Kidney (tissue), 13 donors: ENCODE measurements at regions not wholly inside any gene's neighbourhood (a gene's known extent, or its start where the extent isn't known, plus 50 kb on each side); places are given as distances from the start of the nearest gene placed in this dataset.

ENCODE experiments used
- DNase-seq, 5 donors: peaks; one replicate each; pipeline ENCODE4 v3.0.0-alpha.2; 2013 to 2020
- FAIRE-seq: peaks from 2 replicates; lab custom pipeline; 2012; peaks lifted over from hg19 to GRCh38; lab: Jason Lieb, UNC
- H3K27ac ChIP-seq, 2 donors: one replicate each; pipeline ENCODE4 v1.7.0; 2013; ENCODE audit warnings: low read depth in 2 of 2, low read length in 2 of 2, inconsistent platforms in 1 of 2
- H3K27me3 ChIP-seq: one replicate; pipeline ENCODE4 v1.7.1; 2013; ENCODE audit warnings: low read length, inconsistent platforms; ENCODE audit not compliant: control insufficient read depth, insufficient read depth
- H3K36me3 ChIP-seq, 3 donors: one replicate each; pipeline versions ENCODE4 v1.7.0 to v1.7.1; 2013; ENCODE audit warnings: low read length in 3 of 3, control low read depth in 1 of 3, inconsistent platforms in 1 of 3; ENCODE audit not compliant: insufficient read depth in 3 of 3, control insufficient read depth in 2 of 3
- H3K4me1 ChIP-seq, 3 donors: one replicate each; pipeline versions ENCODE4 v1.7.0 to v1.7.1; 2013; ENCODE audit warnings: low read length in 3 of 3, inconsistent platforms in 1 of 3, low read depth in 1 of 3; ENCODE audit not compliant: control insufficient read depth in 2 of 3, insufficient read depth in 2 of 3
- H3K4me3 ChIP-seq, 3 donors: one replicate each; pipeline versions ENCODE4 v1.7.0 to v1.8.1; 2013; ENCODE audit warnings: low read length in 3 of 3, control low read depth in 1 of 3, inconsistent platforms in 1 of 3
- H3K9ac ChIP-seq, 3 donors: one replicate each; pipeline versions ENCODE4 v1.7.0 to v1.7.1; 2013; ENCODE audit warnings: low read length in 3 of 3, control low read depth in 1 of 3, inconsistent platforms in 1 of 3
- H3K9me3 ChIP-seq, 3 donors: one replicate each; pipeline versions ENCODE4 v1.7.0 to v1.7.1; 2013; ENCODE audit warnings: low read length in 3 of 3, control low read depth in 1 of 3, inconsistent platforms in 1 of 3; ENCODE audit not compliant: control insufficient read depth in 2 of 3, insufficient read depth in 1 of 3
- intact Hi-C: fragments of 100-400 bp; cut with DNase I; formaldehyde crosslinking; loops from one replicate; pipeline ENCODE4 v1.11.1; 2022
- TF ChIP-seq, protein P1 (sequence below): IDR thresholded peaks from 3 replicates; pipeline ENCODE4 v1.5.1; 2012; ENCODE audit warnings: mild to moderate bottlenecking, moderate library complexity, borderline replicate concordance; ENCODE audit not compliant: insufficient read depth; ENCODE audit errors: extremely low read depth
- donor health status: control.
- donor health status: control.
- donor health status: control.
- donor health status: control.
- donor health status: control.
- donor health status: DM: yes; HTN: yes; CAD: no.
- donor health status: Normal renal cell carcinoma (clear cell type).

- Histone ChIP-seq H3K9ac (peak overlapping the region in 1 of 3 donors; percentile 22), H3K4me1 (peaks cover 0 to 7% (median 0%) of the 10 kb centered on the region in 3 donors), H3K27ac (peak overlapping the region in 1 of 2 donors; percentile 10), H3K27me3 (no peaks in the 10 kb centered on the region), H3K36me3 (no peaks in the 10 kb centered on the region), H3K9me3 (no peaks in the 10 kb centered on the region), H3K4me3 (no peak overlapping the region)
- no peak for FAIRE-seq
- no peak for DNase-seq
- TF ChIP-seq, protein P1, sequence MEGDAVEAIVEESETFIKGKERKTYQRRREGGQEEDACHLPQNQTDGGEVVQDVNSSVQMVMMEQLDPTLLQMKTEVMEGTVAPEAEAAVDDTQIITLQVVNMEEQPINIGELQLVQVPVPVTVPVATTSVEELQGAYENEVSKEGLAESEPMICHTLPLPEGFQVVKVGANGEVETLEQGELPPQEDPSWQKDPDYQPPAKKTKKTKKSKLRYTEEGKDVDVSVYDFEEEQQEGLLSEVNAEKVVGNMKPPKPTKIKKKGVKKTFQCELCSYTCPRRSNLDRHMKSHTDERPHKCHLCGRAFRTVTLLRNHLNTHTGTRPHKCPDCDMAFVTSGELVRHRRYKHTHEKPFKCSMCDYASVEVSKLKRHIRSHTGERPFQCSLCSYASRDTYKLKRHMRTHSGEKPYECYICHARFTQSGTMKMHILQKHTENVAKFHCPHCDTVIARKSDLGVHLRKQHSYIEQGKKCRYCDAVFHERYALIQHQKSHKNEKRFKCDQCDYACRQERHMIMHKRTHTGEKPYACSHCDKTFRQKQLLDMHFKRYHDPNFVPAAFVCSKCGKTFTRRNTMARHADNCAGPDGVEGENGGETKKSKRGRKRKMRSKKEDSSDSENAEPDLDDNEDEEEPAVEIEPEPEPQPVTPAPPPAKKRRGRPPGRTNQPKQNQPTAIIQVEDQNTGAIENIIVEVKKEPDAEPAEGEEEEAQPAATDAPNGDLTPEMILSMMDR: no peak
- intact Hi-C loops: no loop called here
Observed at GRCh38 chr3:193827040-193827669, 234.1 kb downstream of the OPA1 start.

DNA sequence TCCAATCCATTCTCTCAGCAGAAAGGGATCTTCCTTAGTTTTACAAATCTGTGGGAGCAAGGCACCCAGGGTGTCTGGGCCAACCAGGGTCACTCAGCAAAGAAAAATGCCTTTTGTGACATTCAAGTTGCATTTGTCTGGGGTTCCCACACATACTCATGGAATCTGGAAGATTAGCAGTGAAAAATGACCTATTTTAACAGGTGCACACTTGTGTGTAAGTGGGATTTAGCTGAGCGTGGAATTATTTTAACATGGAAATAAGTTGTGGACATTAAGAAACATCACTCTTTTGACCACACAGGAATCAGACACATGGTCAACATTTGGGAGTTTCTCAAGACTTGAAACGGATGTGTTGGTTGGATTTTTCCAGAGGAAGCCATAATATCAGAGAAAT lies 234.9 kb downstream of the OPA1 start:
- H3K9me3 ChIP-seq: no peaks in the 10 kb centered on the region
- no peak overlapping the region for H3K4me3 ChIP-seq
- no peak for FAIRE-seq
- intact Hi-C loops: no loop called here
- no peaks in the 10 kb centered on the region for H3K36me3 ChIP-seq
- no peak overlapping the region for H3K9ac ChIP-seq
- no peaks in the 10 kb centered on the region for H3K27me3 ChIP-seq
- H3K4me1 ChIP-seq: peaks cover 0 to 7% (median 0%) of the 10 kb centered on the region in 3 donors
- TF ChIP-seq, protein P1: no peak
- H3K27ac ChIP-seq: no peak overlapping the region
- DNase-seq: no peak

DNA sequence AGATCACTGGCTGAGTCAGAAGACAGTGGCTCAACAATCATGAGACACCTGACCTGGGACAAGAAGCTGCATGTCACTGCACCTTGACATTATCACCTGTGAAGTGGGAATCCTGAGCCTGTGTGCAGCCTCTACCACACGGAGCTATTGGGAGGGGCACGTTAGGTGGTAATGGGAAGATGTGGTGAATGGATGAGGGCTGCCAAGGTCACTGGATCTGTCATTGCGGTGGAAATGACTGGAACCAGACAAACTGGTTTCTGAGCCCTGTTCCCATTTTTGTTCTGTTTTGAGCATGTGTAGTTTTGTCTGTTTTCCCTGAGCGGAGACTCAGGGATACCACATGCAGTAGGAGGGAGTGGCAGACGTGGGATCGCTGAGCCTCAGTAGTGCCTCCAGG lies 235.5 kb downstream of the OPA1 start:
- FAIRE-seq: no peak
- Histone ChIP-seq H3K27me3 (no peaks in the 10 kb centered on the region), H3K36me3 (no peaks in the 10 kb centered on the region), H3K27ac (no peak overlapping the region), H3K4me1 (peaks cover 0 to 7% (median 0%) of the 10 kb centered on the region in 3 donors), H3K9me3 (no peaks in the 10 kb centered on the region), H3K9ac (no peak overlapping the region), H3K4me3 (no peak overlapping the region)
- TF ChIP-seq, protein P1: no peak
- intact Hi-C loops: no loop called here
- DNase-seq: no peak

DNA sequence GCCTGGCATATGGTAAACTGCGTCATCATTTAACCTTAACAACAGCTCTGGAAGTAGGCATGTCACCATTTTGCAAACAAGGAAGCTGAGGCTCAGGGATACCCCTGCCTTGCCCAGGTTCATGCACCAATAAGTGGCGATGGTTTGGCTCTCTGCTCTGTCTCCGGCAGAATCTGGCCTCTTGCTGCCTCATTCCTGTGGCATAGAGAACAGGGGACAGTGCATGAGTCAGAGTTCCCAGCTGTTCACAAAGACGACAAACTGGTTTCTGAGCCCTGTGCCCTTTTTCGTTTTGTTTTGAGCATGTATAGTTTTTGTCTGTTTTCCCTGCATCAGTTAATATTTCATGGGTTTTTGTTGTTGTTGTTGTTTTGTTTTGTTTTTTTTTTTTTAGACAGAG lies 236.8 kb downstream of the OPA1 start:
- H3K36me3 ChIP-seq: no peaks in the 10 kb centered on the region
- DNase-seq (no peak), FAIRE-seq (no peak)
- no peaks in the 10 kb centered on the region for H3K27me3 ChIP-seq
- H3K4me1 ChIP-seq: peaks cover 0 to 7% (median 0%) of the 10 kb centered on the region in 3 donors
- H3K9me3 ChIP-seq: no peaks in the 10 kb centered on the region
- no peak overlapping the region for H3K4me3 ChIP-seq
- TF ChIP-seq, protein P1: no peak
- intact Hi-C loops: no loop called here
- H3K9ac ChIP-seq: no peak overlapping the region
- H3K27ac ChIP-seq: no peak overlapping the region
